HepG2 (cell line): ENCODE measurements at regions not wholly inside any gene's neighbourhood (a gene's known extent, or its start where the extent isn't known, plus 50 kb on each side); places are given as distances from the start of the nearest gene placed in this dataset.

Experiments used
- BRD4 ChIP-seq: sonication (generic); formaldehyde crosslinking; IDR thresholded peaks from 2 replicates; pipeline ENCODE4 v1.4.0; 2020; ENCODE audit warnings: missing genetic modification reagents
- E2F1 ChIP-seq: sonication (generic); formaldehyde crosslinking; IDR thresholded peaks from 2 replicates; pipeline ENCODE4 v1.5.0; 2020; ENCODE audit warnings: missing genetic modification reagents
- HDAC6 ChIP-seq: fragments of 200-600 bp; sonication (generic); IDR thresholded peaks from 2 replicates; pipeline ENCODE4 v1.7.0; 2017; ENCODE audit warnings: mild to moderate bottlenecking, antibody characterized with exemption, low read length, low read depth
- REST ChIP-seq, 2 experiments: IDR thresholded peaks; 2 replicates each; pipeline ENCODE4 v1.6.1; 2011 to 2012; ENCODE audit warnings: low read length in 2 of 2, borderline replicate concordance in 1 of 2, low read depth in 1 of 2, mild to moderate bottlenecking in 1 of 2, moderate library complexity in 1 of 2
- ZNF333 ChIP-seq: sonication (generic); formaldehyde crosslinking; IDR thresholded peaks from 2 replicates; pipeline ENCODE4 v1.4.0; 2020; ENCODE audit warnings: mild to moderate bottlenecking, missing genetic modification reagents, borderline replicate concordance
- ZSCAN31 ChIP-seq: sonication (generic); formaldehyde crosslinking; IDR thresholded peaks from 2 replicates; pipeline ENCODE4 v1.5.0; 2020; ENCODE audit warnings: low read depth, mild to moderate bottlenecking, missing genetic modification reagents
- TF ChIP-seq, protein P1 (sequence below): sonication (generic); formaldehyde crosslinking; IDR thresholded peaks from 2 replicates; pipeline ENCODE4 v1.5.0; 2020; ENCODE audit warnings: mild to moderate bottlenecking, missing genetic modification reagents, moderate library complexity
- TF ChIP-seq, protein P2 (sequence below): sonication (generic); formaldehyde crosslinking; IDR thresholded peaks from 2 replicates; pipeline ENCODE4 v1.4.0; 2020; ENCODE audit warnings: mild to moderate bottlenecking, missing genetic modification reagents
- TF ChIP-seq, protein P3 (sequence below): sonication (generic); formaldehyde crosslinking; IDR thresholded peaks from 2 replicates; pipeline ENCODE4 v1.9.0; 2021; ENCODE audit warnings: missing genetic modification reagents, borderline replicate concordance

DNA sequence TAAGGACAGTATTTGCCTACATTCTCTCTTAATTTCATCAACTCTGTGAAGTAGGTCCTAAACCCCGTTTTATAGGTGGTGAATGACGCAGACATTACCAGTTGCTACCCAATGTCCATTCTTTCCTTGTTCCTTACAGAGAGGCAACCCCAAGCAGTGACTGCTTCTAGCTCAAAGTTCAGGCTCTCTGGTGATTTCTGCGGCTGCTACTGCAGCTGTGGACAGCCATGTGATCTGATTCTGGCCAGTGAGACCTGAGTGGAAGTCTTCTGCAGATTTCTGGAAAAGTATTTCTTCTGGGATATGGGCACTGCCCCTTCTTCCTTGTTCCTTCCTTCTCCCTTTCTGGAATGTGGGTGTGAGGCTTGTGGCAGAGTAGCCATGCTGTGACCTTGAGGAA is 82.9 kb downstream of the ARF6 start:
- TF ChIP-seq, protein P1, sequence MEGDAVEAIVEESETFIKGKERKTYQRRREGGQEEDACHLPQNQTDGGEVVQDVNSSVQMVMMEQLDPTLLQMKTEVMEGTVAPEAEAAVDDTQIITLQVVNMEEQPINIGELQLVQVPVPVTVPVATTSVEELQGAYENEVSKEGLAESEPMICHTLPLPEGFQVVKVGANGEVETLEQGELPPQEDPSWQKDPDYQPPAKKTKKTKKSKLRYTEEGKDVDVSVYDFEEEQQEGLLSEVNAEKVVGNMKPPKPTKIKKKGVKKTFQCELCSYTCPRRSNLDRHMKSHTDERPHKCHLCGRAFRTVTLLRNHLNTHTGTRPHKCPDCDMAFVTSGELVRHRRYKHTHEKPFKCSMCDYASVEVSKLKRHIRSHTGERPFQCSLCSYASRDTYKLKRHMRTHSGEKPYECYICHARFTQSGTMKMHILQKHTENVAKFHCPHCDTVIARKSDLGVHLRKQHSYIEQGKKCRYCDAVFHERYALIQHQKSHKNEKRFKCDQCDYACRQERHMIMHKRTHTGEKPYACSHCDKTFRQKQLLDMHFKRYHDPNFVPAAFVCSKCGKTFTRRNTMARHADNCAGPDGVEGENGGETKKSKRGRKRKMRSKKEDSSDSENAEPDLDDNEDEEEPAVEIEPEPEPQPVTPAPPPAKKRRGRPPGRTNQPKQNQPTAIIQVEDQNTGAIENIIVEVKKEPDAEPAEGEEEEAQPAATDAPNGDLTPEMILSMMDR (CRISPR knock-in tag) = no peak
- TF ChIP-seq, protein P2, sequence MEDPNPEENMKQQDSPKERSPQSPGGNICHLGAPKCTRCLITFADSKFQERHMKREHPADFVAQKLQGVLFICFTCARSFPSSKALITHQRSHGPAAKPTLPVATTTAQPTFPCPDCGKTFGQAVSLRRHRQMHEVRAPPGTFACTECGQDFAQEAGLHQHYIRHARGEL = no peak
- TF ChIP-seq, protein P3, sequence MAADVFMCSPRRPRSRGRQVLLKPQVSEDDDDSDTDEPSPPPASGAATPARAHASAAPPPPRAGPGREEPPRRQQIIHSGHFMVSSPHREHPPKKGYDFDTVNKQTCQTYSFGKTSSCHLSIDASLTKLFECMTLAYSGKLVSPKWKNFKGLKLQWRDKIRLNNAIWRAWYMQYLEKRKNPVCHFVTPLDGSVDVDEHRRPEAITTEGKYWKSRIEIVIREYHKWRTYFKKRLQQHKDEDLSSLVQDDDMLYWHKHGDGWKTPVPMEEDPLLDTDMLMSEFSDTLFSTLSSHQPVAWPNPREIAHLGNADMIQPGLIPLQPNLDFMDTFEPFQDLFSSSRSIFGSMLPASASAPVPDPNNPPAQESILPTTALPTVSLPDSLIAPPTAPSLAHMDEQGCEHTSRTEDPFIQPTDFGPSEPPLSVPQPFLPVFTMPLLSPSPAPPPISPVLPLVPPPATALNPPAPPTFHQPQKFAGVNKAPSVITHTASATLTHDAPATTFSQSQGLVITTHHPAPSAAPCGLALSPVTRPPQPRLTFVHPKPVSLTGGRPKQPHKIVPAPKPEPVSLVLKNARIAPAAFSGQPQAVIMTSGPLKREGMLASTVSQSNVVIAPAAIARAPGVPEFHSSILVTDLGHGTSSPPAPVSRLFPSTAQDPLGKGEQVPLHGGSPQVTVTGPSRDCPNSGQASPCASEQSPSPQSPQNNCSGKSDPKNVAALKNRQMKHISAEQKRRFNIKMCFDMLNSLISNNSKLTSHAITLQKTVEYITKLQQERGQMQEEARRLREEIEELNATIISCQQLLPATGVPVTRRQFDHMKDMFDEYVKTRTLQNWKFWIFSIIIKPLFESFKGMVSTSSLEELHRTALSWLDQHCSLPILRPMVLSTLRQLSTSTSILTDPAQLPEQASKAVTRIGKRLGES (CRISPR knock-in tag) = no peak
- TF ChIP-seq HDAC6 = no peak
- TF ChIP-seq ZNF333 (CRISPR knock-in tag) = no peak
- no peak for TF ChIP-seq ZSCAN31 (CRISPR knock-in tag)
- no peak for TF ChIP-seq BRD4 (CRISPR knock-in tag)
- no peak for TF ChIP-seq REST (IDR thresholded peaks at IDR 0.05; ENCODE audit: borderline replicate concordance in 1 of 2, low read depth in 1 of 2, low read length in 2 of 2)
- no peak for TF ChIP-seq E2F1 (CRISPR knock-in tag)
